ENCODE measurements at regions not wholly inside any gene's neighbourhood (a gene's known extent, or its start where the extent isn't known, plus 50 kb on each side); places are given as distances from the start of the nearest gene placed in this dataset.

- no peak overlapping the region for H3K4me3 ChIP-seq (ENCODE audit: low read depth, low read length)
- TF ChIP-seq, protein P1, sequence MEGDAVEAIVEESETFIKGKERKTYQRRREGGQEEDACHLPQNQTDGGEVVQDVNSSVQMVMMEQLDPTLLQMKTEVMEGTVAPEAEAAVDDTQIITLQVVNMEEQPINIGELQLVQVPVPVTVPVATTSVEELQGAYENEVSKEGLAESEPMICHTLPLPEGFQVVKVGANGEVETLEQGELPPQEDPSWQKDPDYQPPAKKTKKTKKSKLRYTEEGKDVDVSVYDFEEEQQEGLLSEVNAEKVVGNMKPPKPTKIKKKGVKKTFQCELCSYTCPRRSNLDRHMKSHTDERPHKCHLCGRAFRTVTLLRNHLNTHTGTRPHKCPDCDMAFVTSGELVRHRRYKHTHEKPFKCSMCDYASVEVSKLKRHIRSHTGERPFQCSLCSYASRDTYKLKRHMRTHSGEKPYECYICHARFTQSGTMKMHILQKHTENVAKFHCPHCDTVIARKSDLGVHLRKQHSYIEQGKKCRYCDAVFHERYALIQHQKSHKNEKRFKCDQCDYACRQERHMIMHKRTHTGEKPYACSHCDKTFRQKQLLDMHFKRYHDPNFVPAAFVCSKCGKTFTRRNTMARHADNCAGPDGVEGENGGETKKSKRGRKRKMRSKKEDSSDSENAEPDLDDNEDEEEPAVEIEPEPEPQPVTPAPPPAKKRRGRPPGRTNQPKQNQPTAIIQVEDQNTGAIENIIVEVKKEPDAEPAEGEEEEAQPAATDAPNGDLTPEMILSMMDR (IDR thresholded peaks at IDR 0.05; ENCODE audit: insufficient read depth, low read depth, low read length): no peak
- DNase-seq (ENCODE audit: low read depth): no peak
Measured at GRCh38 chr4:30882443-30882842, 162.3 kb downstream of the PCDH7 start.

DNA sequence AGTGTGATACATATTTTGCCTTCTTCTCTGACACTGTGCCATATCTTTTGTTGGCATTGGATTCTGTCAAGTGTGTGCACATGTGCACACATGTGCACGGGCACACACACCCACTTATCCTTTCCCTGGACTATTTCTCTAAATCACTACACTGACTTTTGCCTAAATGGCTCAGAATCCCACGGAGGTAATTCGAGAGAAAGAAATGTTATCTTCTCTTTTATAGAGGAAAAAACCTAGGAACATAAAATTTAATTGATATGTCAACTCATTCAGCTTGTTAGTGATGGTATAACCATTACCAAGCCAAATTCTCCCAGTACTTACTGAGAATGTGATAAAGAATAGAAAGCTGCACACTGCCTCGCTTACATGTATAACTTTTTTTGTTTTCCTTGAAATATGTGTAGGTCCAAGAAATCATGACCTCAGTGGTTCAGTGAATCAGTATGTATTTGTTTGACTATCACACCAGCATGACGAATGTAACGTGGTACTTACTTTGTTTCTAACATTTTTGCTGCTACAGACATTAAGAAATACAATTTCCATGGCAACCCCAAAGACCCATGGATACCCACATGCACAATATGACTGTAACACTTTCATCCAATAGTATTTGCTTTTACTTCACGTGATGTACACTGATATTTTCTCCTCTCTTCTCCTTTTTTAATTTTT, 163.0 kb downstream of the PCDH7 start:
- no peak overlapping the region for H3K4me3 ChIP-seq (ENCODE audit: low read depth, low read length)
- no peak for DNase-seq (ENCODE audit: low read depth)
- TF ChIP-seq, protein P1 (IDR thresholded peaks at IDR 0.05; ENCODE audit: insufficient read depth, low read depth, low read length): no peak

DNA sequence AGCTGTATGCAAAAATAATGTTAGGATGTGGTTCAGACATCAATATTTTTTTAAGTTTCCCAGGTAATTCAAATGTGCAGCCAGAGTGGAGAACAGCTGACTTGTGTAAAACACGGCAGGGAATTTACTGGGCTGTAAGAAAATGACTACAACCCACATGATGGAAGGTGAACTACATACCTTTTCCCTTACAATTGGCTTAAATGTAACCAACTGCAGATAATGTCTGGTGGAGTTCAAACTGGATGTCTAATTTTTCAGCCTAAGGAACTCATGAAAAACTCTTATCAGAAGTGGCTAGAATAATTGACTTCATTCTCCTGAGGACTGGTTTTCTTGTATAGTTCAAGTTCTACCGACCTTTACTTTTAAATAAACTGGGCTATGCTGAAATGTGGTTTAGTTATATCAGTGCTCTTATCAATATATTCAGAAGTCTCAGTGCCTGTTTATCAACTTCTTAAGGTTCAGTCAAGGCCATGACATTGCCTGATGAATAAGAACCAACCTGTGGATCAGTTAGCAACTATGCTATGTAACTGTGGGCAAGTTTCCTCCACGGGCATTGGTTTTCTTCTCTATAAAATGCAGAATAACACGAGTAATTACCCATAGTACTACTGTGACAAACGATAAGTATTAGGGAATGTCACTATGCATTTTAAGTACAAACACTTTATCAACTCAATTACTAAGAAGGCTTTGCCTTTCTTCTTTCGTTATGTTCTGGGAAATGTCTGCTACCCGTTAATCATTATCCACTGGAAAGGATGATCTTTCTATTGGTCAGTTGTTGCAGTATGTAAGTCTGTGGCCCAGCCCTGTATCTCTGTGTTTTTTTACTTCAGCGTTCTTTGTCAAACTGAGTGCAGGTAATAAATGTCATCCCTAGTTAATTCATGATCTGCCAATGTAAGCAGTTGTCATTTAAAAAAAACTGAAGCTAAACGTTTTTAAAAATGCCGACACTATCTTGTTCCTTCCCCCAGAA, 181.6 kb downstream of the PCDH7 start:
- DNase-seq (ENCODE audit: low read depth): peak; percentile 5
- TF ChIP-seq, protein P1 (IDR thresholded peaks at IDR 0.05; ENCODE audit: insufficient read depth, low read depth, low read length): no peak
- no peak overlapping the region for H3K4me3 ChIP-seq (ENCODE audit: low read depth, low read length)

GRCh38 chr4:30903502-30904214, 183.5 kb downstream of the PCDH7 start:
- no peak overlapping the region for H3K4me3 ChIP-seq (ENCODE audit: low read depth, low read length)
- TF ChIP-seq, protein P1 (IDR thresholded peaks at IDR 0.05; ENCODE audit: insufficient read depth, low read depth, low read length): no peak
- DNase-seq (ENCODE audit: low read depth): peak; percentile 47

DNA sequence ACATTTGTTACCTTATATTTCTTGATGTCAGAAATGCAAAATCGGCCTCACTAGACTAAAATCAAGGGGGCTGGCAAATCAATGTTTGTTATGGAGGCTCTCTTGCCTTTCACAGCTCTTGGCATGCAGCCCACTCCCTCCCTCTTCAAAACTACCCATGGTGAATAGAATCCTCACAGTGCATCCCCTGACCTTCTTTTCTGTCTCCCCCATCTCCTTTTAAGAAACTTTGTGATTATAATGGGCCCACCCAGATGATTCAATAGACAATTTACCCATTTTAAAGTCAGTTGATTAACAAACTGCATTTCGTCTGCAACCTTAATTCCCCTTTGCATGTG, 184.0 kb downstream of the PCDH7 start:
- TF ChIP-seq, protein P1 (IDR thresholded peaks at IDR 0.05; ENCODE audit: insufficient read depth, low read depth, low read length): no peak
- DNase-seq (ENCODE audit: low read depth): no peak
- no peak overlapping the region for H3K4me3 ChIP-seq (ENCODE audit: low read depth, low read length)

GRCh38 chr4:30904588-30904987, 184.4 kb downstream of the PCDH7 start:
- TF ChIP-seq, protein P1 (IDR thresholded peaks at IDR 0.05; ENCODE audit: insufficient read depth, low read depth, low read length): no peak

More at GRCh38 chr4:30904588-30904987, 184.4 kb downstream of the PCDH7 start:
- DNase-seq (ENCODE audit: low read depth): no peak
- H3K4me3 ChIP-seq (ENCODE audit: low read depth, low read length): no peak overlapping the region
